GM18520 (cell line): ENCODE measurements at regions not wholly inside any gene's neighbourhood (a gene's known extent, or its start where the extent isn't known, plus 50 kb on each side); places are given as distances from the start of the nearest gene placed in this dataset.
"Not testable (repeated sequence)": the region's sequence is repeated elsewhere in the genome, so short reads cannot be mapped to it uniquely, and the experiment has no call there.

Experiments
- ATAC-seq: cut with Tn5 transposase; IDR thresholded peaks from one replicate; pipeline ENCODE4 v1.9.1; 2021; ENCODE audit not compliant: unreplicated experiment

DNA sequence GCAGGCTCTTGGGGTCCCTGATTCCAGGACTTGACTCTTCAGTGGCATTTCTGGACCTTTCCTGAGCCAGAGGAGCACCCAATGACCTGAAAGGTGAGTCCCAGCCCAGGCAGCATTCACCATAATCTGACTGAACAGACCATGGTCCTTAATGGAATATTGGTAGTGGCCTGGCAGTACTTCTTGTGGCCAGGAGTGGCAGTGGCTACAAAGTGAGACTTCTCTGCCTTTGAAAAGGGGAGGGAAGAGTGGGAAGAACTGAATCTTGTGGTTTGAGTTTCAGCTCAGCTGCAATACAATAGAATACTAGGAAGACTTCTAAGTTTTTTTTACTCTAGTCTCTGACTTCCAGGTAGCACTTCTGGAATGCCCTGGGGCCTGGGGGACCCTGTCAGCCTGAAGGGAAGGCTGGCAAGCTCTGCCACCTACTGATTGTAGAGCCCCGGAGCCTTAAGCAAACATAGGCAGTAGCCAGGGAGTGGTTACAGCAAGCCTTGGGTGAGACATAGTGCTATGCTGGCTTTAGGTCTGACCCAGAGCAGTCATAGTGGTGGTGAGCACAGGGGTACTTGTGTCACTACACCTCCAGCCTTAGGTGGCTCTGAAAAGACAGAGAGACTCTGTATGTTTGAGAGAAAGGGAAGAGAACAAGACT lies 674.2 kb upstream of the MANEA start:
- no peak for ATAC-seq

DNA sequence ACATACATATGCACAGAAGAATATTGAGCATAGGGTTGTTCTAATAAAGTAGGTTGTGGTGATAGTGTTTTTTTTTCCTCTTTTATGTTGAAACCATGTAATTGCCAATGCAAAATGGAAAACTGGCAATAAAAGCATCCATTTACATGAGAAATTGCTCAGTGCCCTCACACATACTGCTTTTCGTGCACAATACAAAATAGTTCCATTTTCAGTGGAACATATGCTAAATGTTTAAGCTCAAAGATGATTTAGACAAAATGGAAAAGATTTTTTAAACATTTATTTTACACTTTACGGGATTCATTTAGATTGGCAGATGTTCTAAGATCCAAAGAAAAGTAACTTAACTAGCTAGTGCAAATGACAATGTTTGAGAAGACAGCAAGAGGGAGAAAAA lies 678.1 kb upstream of the MANEA start:
- no peak for ATAC-seq

DNA sequence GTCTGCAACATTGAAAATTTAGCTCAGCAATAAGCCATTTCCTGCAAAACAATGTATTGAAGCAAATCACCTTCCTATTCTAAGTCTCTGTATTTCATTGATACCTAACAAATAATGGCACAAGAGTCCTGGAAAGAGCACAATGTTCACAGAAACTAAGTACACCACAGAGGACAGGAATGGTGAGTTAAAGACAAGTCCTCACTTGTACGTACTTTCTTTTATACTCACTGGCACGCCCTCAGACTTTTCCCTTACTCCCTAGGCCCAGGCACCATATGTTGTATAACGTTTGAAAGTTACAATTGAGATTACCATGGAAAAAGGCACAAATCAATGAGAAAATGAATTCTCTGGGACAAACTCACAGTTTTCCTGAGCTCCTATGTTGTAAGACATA lies 683.0 kb upstream of the MANEA start:
- no peak for ATAC-seq

DNA sequence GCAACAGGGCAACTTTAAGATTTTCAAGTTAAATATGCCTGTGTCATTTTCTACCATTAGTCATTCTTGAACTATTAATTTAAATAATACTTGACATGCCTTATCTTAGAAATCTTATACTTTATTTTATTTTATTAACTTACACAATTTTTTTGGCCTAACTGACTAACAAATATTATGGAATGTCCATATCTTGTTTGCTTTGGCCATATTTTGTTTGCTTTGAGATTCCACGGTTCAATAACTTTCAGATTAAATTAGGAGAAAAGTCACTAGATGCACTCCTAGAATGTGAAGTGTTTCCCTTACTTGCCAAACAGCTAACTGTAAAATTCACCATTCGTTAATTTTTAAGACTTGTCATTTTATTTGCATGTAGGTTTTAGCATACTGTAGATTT lies 684.0 kb upstream of the MANEA start:
- no peak for ATAC-seq

DNA sequence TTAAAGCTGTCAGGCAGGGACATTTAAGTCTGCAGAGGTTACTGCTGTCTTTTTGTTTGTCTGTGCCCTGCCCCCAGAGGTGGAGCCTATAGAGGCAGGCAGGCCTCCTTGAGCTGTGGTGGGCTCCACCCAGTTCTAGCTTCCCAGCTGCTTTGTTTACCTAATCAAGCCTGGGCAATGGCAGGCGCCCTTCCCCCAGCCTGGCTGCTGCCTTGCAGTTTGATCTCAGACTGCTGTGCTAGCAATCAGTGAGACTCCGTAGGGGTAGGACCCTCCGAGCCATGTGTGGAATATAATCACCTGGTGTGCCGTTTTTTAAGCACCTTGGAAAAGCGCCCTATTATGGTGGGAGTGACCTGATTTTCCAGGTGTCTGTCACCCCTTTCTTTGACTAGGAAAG lies 703.5 kb upstream of the MANEA start:
- ATAC-seq = not testable (repeated sequence)

DNA sequence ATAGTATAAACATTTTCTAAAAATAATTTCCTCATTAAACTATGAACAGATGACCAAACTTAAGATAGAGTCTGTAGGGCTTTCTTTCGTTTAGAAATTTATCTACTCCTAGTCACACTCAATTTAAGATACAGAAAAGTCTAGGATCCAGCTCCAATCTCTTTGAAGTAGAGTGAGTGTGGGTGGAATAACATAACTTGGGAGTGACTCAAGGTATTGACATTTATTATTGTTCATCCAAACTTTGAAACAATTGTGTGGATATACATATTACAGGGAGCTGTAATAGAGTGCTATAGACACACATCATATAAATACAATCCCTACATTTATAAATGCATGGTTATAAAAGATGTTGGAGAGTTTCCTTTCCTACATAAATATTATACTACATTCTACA lies 715.2 kb upstream of the MANEA start:
- ATAC-seq = no peak

DNA sequence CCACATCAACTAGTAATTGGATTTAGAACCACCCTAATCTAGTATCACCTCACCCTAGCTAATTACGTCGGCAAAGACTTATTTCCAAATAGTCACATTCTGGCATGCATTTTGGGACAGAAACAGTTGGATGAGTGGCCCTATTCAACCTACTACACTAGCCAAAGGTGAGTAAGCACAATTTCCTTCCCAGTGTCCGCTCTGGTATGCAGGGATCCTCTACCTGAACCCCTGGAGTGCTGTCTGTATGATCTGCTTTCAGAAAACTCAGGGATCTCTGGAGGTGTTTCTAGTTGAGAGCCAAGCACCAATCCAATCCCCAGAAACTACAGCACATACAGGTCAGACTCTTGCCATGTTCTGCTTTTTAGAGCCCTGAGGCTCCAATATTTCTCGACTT lies 717.4 kb upstream of the MANEA start:
- ATAC-seq = no peak

DNA sequence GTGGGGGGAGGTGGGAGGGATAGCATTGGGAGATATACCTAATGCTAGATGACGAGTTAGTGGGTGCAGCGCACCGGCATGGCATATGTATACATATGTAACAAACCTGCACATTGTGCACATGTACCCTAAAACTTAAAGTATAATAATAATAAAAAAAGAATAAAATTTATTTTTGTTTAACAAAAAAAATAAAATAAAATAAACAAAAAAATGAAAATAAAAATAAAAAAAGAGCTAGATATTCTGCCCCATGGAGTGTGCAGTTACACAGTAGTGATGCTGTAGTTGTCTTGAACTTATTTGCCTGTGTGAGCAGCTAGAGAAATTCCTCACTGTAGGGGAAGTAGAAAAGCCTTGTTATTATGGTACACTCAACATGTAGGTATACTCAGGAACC lies 720.3 kb upstream of the MANEA start:
- ATAC-seq = not testable (repeated sequence)

DNA sequence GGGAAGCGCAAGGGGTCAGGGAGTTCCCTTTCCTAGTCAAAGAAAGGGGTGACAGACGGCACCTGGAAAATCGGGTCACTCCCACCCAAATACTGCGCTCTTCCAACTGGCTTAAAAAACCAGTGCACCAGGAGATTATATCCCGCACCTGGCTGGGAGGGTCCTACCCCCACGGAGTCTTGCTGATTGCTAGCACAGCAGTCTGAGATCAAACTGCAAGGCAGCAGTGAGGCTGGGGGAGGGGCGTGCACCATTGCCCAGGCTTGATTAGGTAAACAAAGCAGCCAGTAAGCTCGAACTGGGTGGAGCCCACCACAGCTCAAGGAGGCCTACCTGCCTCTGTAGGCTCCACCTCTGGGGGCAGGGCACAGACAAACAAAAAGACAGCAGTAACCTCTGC lies 726.0 kb upstream of the MANEA start:
- not testable (repeated sequence) for ATAC-seq

DNA sequence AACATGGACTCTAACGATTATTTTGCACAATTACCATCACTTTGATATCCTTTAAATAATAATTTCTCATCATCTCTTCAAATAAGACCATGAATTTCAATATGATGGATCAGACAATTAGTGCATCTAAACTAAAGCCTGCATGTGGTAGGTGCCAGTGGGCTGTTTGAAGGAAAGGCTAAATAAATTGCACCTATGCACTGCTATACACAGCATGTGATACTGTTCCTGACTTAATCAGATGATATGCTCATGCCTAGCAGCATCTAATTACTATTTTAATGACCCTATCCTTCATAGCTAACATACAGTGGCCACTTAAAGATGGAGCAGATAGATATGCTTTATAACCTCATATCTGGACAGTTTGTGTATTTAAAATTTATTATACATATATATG lies 731.6 kb upstream of the MANEA start:
- ATAC-seq = no peak

DNA sequence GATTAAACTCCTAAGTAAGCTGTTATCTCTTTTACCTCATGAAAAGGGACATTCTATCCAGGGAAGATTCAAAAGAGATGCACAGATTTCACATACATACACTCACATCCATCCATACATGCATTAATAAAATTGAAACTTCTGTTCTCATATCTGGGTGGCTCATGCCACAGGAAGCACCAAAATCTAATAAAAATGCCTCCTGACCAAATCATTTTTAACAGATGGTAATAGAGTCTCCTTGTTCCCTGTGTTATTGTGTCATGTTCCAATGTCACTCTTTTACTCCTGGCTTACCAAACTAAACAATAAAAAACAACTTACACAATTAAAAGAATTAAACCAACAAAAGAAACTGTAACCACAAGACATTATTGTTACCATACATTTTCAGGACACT lies 742.1 kb upstream of the MANEA start:
- ATAC-seq = no peak

DNA sequence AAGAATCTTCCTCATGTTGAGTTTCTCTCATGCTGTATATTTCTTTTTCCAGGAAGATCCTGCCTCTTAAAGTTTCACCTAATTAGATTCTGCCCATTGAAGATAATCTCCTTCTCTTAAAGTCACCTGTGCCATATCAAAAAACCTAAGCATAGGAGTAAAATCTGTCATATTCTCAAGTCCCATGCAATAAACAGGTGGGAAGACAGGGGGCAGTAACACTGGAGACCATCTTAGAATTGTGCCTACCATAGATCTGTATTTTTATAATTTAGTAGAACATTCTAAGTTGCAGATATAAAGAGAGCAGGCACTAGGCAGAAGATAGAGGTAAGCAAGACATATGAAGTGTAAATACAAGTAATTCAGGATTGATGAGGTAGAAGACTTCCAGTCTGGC lies 763.5 kb upstream of the MANEA start:
- ATAC-seq = no peak

DNA sequence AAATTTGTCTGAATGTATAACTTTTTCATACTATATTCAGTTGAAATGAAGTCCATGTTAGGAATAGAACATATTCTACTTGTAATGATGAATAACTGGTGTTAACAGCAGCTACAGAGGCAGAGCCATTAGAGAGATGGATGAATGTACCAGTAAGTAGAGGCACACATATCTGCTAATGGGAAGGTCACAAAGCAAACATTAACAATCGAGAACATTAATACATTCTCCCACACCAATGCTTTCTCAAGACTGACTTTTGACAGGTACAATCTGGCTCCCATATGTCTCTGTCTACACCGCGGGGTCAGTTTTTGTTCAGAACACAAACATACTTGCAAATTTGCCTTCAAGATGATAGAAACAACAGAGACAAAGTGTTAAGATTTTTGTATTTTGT lies 776.0 kb upstream of the MANEA start:
- ATAC-seq = no peak

DNA sequence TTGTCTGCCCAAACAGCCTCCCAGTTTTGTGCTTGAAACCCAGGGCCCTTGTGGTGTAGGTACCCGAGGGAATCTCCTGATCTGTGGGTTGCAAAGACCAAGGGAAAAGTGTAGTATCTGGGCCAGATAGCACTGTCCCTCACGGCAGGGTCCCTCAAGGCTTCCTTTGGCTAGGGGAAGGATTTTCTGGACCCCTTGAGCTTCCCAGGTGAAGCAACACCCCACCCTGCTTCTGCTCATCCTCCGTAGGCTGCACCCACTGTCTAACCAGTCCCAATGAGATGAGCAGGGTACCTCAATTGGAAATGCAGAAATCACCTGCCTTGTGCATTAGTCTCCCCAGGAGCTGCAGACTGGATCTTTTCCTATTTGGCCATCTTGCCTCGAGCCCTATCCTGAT lies 791.8 kb upstream of the MANEA start:
- no peak for ATAC-seq

DNA sequence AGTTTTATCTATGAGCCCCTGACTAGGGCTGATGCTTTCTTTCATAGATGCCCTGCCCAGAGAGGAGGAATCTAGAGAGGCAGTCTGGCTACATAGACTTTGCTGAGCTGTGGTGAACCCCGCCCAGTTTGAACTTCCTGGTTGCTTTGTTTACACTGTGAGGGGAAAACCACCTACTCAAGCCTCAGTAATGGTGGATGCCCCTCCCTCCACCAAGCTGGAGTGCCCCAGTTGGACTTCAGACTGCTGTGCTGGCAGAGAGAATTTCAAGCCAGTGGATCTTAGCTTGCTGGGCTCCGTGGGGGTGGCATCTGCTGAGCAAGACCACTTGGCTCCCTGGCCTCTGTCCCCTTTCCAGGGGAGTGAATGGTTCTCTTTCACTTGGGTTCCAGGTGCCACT lies 792.3 kb upstream of the MANEA start:
- not testable (repeated sequence) for ATAC-seq

DNA sequence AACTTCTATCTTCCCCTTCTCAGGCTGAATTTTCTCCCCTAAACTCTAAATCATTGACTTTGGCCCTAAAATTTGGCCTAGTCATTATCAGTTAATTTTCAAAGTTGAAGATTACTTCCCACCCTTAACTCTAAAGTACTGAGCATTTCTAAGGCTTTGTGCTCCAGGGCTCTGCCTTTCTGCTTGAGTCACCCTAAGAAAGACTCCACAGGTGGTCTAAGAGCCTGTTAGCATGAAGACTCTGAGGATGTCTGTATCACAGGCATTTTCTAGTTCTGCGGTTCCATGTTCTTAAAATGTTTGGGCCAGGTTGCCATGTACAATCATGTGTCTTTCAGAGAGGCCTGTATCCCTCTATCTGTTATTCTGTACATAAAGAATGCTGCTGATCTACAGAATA lies 808.1 kb upstream of the MANEA start:
- ATAC-seq = no peak

DNA sequence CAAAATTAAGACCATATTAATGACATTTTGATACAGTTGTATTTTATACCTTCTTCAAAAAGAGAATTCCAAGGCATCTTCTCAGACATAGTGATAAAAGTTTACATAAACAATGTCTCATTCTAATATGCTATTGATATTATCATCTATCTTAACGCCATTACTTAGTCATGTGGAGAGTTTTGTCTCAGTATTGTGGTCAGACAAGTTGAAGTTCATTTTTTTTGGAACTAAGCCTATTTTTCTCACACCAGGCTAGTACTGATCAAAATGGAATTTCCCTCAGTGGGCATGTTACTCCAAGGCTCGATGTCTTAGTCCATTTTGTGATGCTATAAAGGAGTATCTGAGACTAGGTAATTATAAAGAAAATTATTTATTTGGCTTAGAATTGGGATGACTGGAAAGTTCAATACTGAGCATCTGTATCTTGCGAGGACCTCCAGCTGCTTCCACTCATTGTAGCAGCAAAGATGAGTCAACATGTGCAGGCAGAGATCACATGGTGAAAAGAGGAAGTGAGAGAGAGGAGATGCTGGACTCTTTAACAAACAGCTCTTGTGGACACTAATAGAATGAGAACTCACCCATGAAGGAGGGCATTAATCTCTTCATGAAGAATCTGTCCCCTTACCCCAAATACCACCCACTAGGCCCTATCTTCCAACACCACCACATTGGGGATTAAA lies 825.5 kb upstream of the MANEA start:
- ATAC-seq = peak; percentile 76

DNA sequence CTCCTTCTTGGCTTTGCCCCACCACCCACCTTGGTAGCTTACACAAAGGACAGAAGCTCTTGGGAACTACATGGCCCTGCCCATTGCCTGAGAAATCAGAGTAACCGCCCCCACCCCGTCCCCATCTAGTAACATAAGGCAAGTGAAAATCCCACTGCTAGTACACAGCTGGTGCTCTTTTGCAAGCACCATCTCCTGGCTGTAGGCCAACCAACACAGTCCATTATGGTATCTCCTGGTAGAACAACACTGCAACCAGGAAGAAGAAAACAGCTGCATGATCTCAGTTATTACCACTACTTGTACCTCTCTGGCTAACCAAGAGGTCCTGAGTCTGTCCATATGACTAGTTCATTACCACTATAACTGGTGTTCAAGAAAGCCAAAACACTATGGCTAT lies 841.1 kb upstream of the MANEA start:
- no peak for ATAC-seq

DNA sequence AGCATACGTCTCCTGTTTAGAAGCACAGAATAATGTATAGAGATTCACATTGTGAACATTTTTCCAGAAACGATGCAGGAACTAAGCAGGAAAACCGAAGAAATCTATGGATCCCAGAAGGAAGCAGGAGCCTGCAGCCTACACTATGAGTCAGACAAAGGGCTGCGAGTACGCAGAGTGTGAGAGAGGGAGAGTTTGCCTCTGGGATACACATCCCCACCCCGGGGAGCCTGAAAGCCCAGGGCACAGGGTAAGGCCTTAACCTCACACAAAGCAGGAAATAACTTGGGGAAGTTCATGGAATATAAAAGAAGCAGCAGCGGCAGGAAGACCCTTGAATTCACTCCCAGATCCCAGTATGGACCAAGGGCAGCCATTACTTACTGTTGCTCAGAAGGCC lies 842.1 kb upstream of the MANEA start:
- no peak for ATAC-seq

DNA sequence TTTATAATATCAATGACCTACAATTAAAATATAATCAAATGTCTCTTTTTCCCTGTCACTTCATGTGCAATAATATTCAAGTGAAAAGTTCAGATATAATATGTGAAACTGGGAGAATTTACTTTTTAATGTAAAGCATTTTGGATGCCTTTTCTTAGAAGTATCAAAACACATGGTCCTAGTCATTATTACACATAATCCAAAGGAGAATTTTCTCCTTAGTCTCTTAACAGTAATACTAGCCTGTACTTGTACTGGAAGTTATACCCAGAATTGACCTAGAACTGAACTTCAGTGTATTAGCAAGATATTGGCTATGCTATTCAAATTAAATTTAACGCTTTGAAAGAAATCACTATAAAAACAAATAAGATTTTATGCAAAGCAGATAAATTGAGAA lies 842.6 kb upstream of the MANEA start:
- no peak for ATAC-seq

DNA sequence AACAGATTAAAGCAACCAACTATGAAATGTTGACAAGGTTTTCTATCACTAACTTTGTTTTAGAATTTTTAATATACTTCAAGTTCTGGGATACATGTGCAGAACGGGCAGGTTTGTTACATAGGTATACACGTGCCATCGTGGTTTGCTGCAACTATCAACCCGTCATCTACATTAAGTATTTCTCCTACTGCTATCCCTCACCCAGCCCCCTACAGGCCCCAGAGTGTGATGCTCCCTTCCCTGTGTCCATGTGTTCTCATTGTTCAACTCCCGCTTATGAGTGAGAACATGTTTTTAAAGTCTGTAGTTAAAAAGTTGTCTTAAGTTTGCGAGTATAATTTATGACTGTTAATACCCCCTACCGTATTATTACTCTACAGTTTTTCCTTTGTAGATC lies 844.3 kb upstream of the MANEA start:
- no peak for ATAC-seq

DNA sequence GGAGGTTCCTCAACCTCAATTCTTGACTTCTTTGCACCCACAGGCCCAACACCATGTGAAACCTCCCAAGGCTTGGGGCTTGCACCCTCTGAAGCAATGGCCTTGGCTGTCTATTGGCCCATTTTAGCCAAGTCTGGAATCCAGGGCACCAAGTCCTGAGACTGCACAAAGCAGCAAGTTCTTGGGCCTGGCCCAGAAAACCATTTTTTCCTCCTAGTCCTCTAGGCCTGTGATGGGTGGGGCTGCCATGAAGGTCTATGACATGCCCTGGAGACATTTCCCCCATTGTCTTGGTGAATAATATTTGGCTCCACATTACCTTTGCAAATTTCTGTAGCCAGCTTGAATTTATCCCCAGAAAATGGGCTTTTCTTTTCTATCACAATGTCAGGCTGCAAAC lies 849.6 kb upstream of the MANEA start:
- no peak for ATAC-seq

DNA sequence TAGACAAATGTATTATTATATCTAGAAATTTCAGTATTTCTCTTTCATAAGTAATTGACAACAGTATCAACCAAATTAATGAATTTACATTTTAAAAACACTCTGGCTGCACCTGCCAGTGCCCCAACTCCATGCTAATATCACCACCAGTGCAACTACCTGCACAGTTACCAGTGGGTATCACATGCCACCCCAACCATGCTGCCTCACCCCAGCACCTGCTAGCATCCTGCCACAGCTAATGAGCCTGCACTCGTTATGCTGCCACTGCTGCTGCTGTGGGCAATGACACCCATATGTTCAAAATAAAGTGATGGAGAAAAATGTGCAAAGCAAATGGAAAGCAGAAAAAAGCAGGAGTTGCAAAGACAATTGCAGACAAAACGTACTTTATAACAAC lies 855.9 kb upstream of the MANEA start:
- no peak for ATAC-seq
